HCT116 (cell line): ENCODE measurements at regions not wholly inside any gene's neighbourhood (a gene's known extent, or its start where the extent isn't known, plus 50 kb on each side); places are given as distances from the start of the nearest gene placed in this dataset.
"Not testable (repeated sequence)": the region's sequence is repeated elsewhere in the genome, so short reads cannot be mapped to it uniquely, and the experiment has no call there.

Experiments used
- ATAC-seq: fragments of 200-7000 bp; cut with Tn5 transposase; 2 replicates; pipeline ENCODE4 v1.9.1; 2020; ENCODE audit warnings: mild to moderate bottlenecking, moderate library complexity
- BruUV-seq: library from RNA; stranded (reverse); fragments of 400-500 nt; replicated peaks from 2 replicates; lab custom pipeline; 2021; lab: Mats Ljungman, UMichigan
- CTCF ChIA-PET: fragments of 300-600 bp; sonication (Branson Sonifier 250); formaldehyde crosslinking; loops from one replicate; lab custom pipeline; 2021; ENCODE audit warnings: antibody characterized with exemption; lab: Charles Lee
- POLR2A ChIA-PET: fragments of 300-600, 350-600 bp; sonication (Branson Sonifier 250); formaldehyde crosslinking; loops from one replicate; lab custom pipeline; 2021; ENCODE audit warnings: antibody characterized with exemption; lab: Charles Lee
- RAD21 ChIA-PET, 2 experiments: fragments of 300-600 bp; sonication (Branson Sonifier 250); formaldehyde crosslinking; loops; one replicate each; lab custom pipeline; 2023; ENCODE audit warnings: low total read pairs in 2 of 2; ENCODE audit not compliant: uncharacterized antibody in 2 of 2, unreplicated experiment in 2 of 2, low non-redundant PET in 1 of 2; lab: Charles Lee
- DNase-seq: peaks from one replicate; pipeline ENCODE4 v3.0.0-alpha.2; 2010; ENCODE audit warnings: low read depth, low spot score
- H2AFZ ChIP-seq: fragments of 200-600 bp; shearing (Covaris generic), sonication (generic); 2 replicates; pipeline ENCODE4 v1.6.1; 2017; ENCODE audit warnings: low read depth, mixed run types, mixed read lengths, antibody characterized with exemption, low read length; ENCODE audit not compliant: poor library complexity, severe bottlenecking
- H3K27ac ChIP-seq: 2 replicates; pipeline ENCODE4 v1.5.1; 2012; ENCODE audit warnings: low read depth, low read length
- H3K27me3 ChIP-seq: fragments of 200-600 bp; sonication (generic); 2 replicates; pipeline ENCODE4 v1.6.1; 2016; ENCODE audit warnings: mixed run types, low read length, mixed read lengths; ENCODE audit not compliant: insufficient read depth
- H3K36me3 ChIP-seq, 2 experiments: fragments of 200-500 bp in 1 of 2; fragments of 200-600 bp in 1 of 2; sonication (Bioruptor generic) in 1 of 2; sonication (generic) in 1 of 2; 2 replicates each; pipeline versions ENCODE4 v1.5.1 to v1.6.1; 2014 to 2016; ENCODE audit warnings: low read length in 2 of 2, inconsistent platforms in 1 of 2, mixed read lengths in 1 of 2, mixed run types in 1 of 2; ENCODE audit not compliant: insufficient read depth in 2 of 2, control insufficient read depth in 1 of 2
- H3K4me1 ChIP-seq, 2 experiments: fragments of 200-600 bp in 1 of 2; sonication (generic) in 1 of 2; 2 replicates each; pipeline versions ENCODE4 v1.5.1 to v1.6.1; 2012 to 2017; ENCODE audit warnings: low read length in 2 of 2, inconsistent platforms in 1 of 2, mild to moderate bottlenecking in 1 of 2, mixed read lengths in 1 of 2, mixed run types in 1 of 2, moderate library complexity in 1 of 2; ENCODE audit not compliant: insufficient read depth in 2 of 2, control insufficient read depth in 1 of 2
- H3K4me2 ChIP-seq: fragments of 200-600 bp; sonication (generic); 2 replicates; pipeline ENCODE4 v1.6.1; 2017; ENCODE audit warnings: mixed run types, low read length, mixed read lengths
- H3K4me3 ChIP-seq, 2 experiments: fragments of 200-600 bp in 1 of 2; sonication (generic) in 1 of 2; replicated peaks in 1 of 2; 2 replicates each; pipeline ENCODE4 v1.5.1; 2011 to 2016; ENCODE audit warnings: low read length in 2 of 2, control low read depth in 1 of 2, low read depth in 1 of 2, mild to moderate bottlenecking in 1 of 2, mixed read lengths in 1 of 2, mixed run types in 1 of 2
- H3K79me2 ChIP-seq: fragments of 200-600 bp; sonication (generic); 2 replicates; pipeline ENCODE4 v1.6.1; 2017; ENCODE audit warnings: mild to moderate bottlenecking, mixed run types, low read length, moderate library complexity, mixed read lengths; ENCODE audit not compliant: insufficient read depth
- H3K9ac ChIP-seq: fragments of 200-600 bp; sonication (generic); 2 replicates; pipeline ENCODE4 v1.6.1; 2016; ENCODE audit warnings: low read length, mixed read lengths
- H3K9me2 ChIP-seq: fragments of 200-600 bp; sonication (generic), shearing (Covaris generic); 2 replicates; pipeline ENCODE4 v1.6.1; 2017; ENCODE audit warnings: mixed run types, mild to moderate bottlenecking, moderate library complexity; ENCODE audit not compliant: insufficient read depth
- H3K9me3 ChIP-seq, 2 experiments: fragments of 200-500 bp in 1 of 2; fragments of 200-600 bp in 1 of 2; sonication (Bioruptor generic) in 1 of 2; sonication (generic) in 1 of 2; 2 replicates each; pipeline ENCODE4 v1.6.1; 2014 to 2017; ENCODE audit warnings: low read length in 2 of 2, mixed read lengths in 2 of 2, inconsistent platforms in 1 of 2, low read depth in 1 of 2, mild to moderate bottlenecking in 1 of 2, mixed run types in 1 of 2, moderate library complexity in 1 of 2; ENCODE audit not compliant: control insufficient read depth in 1 of 2, insufficient read depth in 1 of 2
- H4K20me1 ChIP-seq: fragments of 200-600 bp; sonication (generic), shearing (Covaris generic); 2 replicates; pipeline ENCODE4 v1.6.1; 2017; ENCODE audit warnings: mixed run types, mild to moderate bottlenecking, moderate library complexity; ENCODE audit not compliant: insufficient read depth
- CBX3 ChIP-seq: IDR thresholded peaks from 2 replicates; pipeline ENCODE4 v1.6.1; 2012; ENCODE audit warnings: low read depth
- CEBPB ChIP-seq: IDR thresholded peaks from 2 replicates; pipeline ENCODE4 v1.6.1; 2012; ENCODE audit warnings: low read depth
- EGR1 ChIP-seq: IDR thresholded peaks from 2 replicates; pipeline ENCODE4 v1.6.1; 2012; ENCODE audit warnings: low read depth
- ELF1 ChIP-seq: IDR thresholded peaks from 2 replicates; pipeline ENCODE4 v1.6.1; 2012; ENCODE audit warnings: low read depth, borderline replicate concordance
- EZH2 ChIP-seq: fragments of 200-600 bp; sonication (generic); IDR thresholded peaks from 2 replicates; pipeline ENCODE4 v1.6.1; 2017; ENCODE audit warnings: antibody characterized with exemption, mixed run types
- FOSL1 ChIP-seq: IDR thresholded peaks from 2 replicates; pipeline ENCODE4 v1.6.1; 2012; ENCODE audit warnings: low read depth
- POLR2AphosphoS5 ChIP-seq: IDR thresholded peaks from 2 replicates; pipeline ENCODE4 v1.6.1; 2011; ENCODE audit warnings: mild to moderate bottlenecking, low read depth, low read length, moderate library complexity
- RAD21 ChIP-seq: IDR thresholded peaks from 2 replicates; pipeline ENCODE4 v1.6.1; 2012; ENCODE audit warnings: low read depth, mild to moderate bottlenecking
- SIN3A ChIP-seq: IDR thresholded peaks from 2 replicates; pipeline ENCODE4 v1.6.1; 2012; ENCODE audit warnings: low read depth
- SP1 ChIP-seq: IDR thresholded peaks from 2 replicates; pipeline ENCODE4 v1.6.1; 2012; ENCODE audit warnings: low read depth
- SRF ChIP-seq: IDR thresholded peaks from 2 replicates; pipeline ENCODE4 v1.6.1; 2012; ENCODE audit warnings: low read depth
- TCF7L2 ChIP-seq: IDR thresholded peaks from 2 replicates; pipeline ENCODE4 v1.7.0; 2011; ENCODE audit warnings: borderline replicate concordance, inconsistent platforms; ENCODE audit not compliant: insufficient read depth, insufficient read length; ENCODE audit errors: extremely low read depth
- YY1 ChIP-seq: IDR thresholded peaks from 2 replicates; pipeline ENCODE4 v1.6.1; 2011; ENCODE audit warnings: low read length, low read depth, moderate library complexity, mild to moderate bottlenecking; ENCODE audit not compliant: insufficient replicate concordance; ENCODE audit errors: extremely low read depth
- ZNF274 ChIP-seq: fragments of 200-500 bp; sonication (Bioruptor generic); IDR thresholded peaks from 2 replicates; pipeline ENCODE4 v1.6.1; 2014; ENCODE audit warnings: mild to moderate bottlenecking, low read depth, low read length, inconsistent platforms
- intact Hi-C: fragments of 100-400 bp; cut with micrococcal nuclease; formaldehyde crosslinking; loops from 2 replicates; pipeline ENCODE4 v1.10.0; 2022
- TF ChIP-seq, protein P1 (sequence below): IDR thresholded peaks from 2 replicates; pipeline ENCODE4 v1.6.1; 2012; ENCODE audit warnings: low read depth
- TF ChIP-seq, protein P2 (sequence below): IDR thresholded peaks from 2 replicates; pipeline ENCODE4 v1.6.1; 2011; ENCODE audit warnings: mild to moderate bottlenecking, low read length, moderate library complexity; ENCODE audit not compliant: insufficient replicate concordance; ENCODE audit errors: extremely low read depth
- TF ChIP-seq, protein P3 (sequence below): IDR thresholded peaks from 2 replicates; pipeline ENCODE4 v1.6.1; 2012

DNA sequence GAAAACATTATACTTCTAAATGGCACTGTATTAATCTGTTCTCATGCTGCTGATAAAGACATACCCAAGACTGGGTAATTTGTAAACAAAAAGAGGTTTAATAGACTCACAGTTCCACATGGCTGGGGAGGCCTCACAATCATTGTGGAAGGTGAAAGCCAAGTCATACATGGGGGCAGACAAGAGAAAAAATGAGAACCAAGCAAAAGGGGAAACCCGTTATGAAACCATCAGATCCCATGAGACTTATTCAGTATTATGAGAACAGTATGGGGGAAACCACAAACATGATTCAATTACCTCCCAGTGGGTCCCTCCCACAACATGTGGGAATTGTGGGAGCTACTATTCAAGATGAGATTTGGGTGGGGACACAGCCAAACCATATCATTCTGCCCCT is 408.3 kb downstream of the BMP2 start:
- H3K9me3 ChIP-seq, H3K9ac ChIP-seq, ATAC-seq, H3K36me3 ChIP-seq, POLR2A ChIA-PET, BruUV-seq, H3K4me3 ChIP-seq, H3K4me1 ChIP-seq, H2AFZ ChIP-seq, H4K20me1 ChIP-seq, H3K27me3 ChIP-seq, intact Hi-C loops, RAD21 ChIA-PET, H3K79me2 ChIP-seq, H3K9me2 ChIP-seq, CTCF ChIA-PET, H3K27ac ChIP-seq, DNase-seq, H3K4me2 ChIP-seq: not testable (repeated sequence)

DNA sequence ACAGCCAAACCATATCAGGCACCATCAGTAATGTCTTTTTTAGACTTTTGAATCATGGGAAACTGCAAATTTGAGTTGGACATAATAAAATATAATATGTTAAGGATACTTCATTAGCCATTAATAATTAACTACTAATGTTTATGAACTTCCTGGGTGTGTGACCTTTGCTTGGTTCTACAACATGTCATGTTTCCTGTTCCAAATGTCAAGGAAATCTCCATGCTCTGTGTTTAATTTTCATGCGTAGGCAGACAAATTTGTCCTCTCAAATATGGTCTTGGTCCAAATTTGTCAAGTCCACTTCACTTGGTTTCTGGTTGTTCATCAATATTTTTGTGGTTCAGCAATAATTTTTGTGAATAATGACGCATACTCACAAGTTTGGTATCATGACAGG is 410.5 kb downstream of the BMP2 start:
- Histone ChIP-seq H3K4me3 (no peak overlapping the region), H3K79me2 (no peaks in the 10 kb centered on the region), H3K4me1 (no peaks in the 10 kb centered on the region), H3K9ac (no peak overlapping the region), H3K9me2 (no peaks in the 10 kb centered on the region), H3K4me2 (no peak overlapping the region), H2AFZ (no peak overlapping the region), H4K20me1 (no peaks in the 10 kb centered on the region), H3K9me3 (peaks cover 0 to 5% of the 10 kb centered on the region in 2 experiments; a peak in 1 of 4 replicates), H3K27me3 (no peaks in the 10 kb centered on the region), H3K36me3 (no peaks in the 10 kb centered on the region), H3K27ac (no peak overlapping the region)
- POLR2A ChIA-PET = no interaction called here
- RAD21 ChIA-PET = no interaction called here
- CTCF ChIA-PET = no interaction called here
- ATAC-seq (no peak), DNase-seq (no peak)
- intact Hi-C loops = no loop called here
- BruUV-seq = no TSS peak
- no peak for TF ChIP-seq YY1
- no peak for TF ChIP-seq CBX3
- no peak for TF ChIP-seq ELF1
- TF ChIP-seq, protein P1, sequence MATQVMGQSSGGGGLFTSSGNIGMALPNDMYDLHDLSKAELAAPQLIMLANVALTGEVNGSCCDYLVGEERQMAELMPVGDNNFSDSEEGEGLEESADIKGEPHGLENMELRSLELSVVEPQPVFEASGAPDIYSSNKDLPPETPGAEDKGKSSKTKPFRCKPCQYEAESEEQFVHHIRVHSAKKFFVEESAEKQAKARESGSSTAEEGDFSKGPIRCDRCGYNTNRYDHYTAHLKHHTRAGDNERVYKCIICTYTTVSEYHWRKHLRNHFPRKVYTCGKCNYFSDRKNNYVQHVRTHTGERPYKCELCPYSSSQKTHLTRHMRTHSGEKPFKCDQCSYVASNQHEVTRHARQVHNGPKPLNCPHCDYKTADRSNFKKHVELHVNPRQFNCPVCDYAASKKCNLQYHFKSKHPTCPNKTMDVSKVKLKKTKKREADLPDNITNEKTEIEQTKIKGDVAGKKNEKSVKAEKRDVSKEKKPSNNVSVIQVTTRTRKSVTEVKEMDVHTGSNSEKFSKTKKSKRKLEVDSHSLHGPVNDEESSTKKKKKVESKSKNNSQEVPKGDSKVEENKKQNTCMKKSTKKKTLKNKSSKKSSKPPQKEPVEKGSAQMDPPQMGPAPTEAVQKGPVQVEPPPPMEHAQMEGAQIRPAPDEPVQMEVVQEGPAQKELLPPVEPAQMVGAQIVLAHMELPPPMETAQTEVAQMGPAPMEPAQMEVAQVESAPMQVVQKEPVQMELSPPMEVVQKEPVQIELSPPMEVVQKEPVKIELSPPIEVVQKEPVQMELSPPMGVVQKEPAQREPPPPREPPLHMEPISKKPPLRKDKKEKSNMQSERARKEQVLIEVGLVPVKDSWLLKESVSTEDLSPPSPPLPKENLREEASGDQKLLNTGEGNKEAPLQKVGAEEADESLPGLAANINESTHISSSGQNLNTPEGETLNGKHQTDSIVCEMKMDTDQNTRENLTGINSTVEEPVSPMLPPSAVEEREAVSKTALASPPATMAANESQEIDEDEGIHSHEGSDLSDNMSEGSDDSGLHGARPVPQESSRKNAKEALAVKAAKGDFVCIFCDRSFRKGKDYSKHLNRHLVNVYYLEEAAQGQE = no peak
- TF ChIP-seq SIN3A = no peak
- TF ChIP-seq, protein P2, sequence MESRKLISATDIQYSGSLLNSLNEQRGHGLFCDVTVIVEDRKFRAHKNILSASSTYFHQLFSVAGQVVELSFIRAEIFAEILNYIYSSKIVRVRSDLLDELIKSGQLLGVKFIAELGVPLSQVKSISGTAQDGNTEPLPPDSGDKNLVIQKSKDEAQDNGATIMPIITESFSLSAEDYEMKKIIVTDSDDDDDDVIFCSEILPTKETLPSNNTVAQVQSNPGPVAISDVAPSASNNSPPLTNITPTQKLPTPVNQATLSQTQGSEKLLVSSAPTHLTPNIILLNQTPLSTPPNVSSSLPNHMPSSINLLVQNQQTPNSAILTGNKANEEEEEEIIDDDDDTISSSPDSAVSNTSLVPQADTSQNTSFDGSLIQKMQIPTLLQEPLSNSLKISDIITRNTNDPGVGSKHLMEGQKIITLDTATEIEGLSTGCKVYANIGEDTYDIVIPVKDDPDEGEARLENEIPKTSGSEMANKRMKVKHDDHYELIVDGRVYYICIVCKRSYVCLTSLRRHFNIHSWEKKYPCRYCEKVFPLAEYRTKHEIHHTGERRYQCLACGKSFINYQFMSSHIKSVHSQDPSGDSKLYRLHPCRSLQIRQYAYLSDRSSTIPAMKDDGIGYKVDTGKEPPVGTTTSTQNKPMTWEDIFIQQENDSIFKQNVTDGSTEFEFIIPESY = no peak
- no peak for TF ChIP-seq SP1
- no peak for TF ChIP-seq SRF
- no peak for TF ChIP-seq EGR1
- TF ChIP-seq TCF7L2 = no peak
- TF ChIP-seq RAD21 = no peak
- no peak for TF ChIP-seq CEBPB
- TF ChIP-seq POLR2AphosphoS5 = no peak
- TF ChIP-seq ZNF274 = no peak
- no peak for TF ChIP-seq EZH2
- TF ChIP-seq, protein P3, sequence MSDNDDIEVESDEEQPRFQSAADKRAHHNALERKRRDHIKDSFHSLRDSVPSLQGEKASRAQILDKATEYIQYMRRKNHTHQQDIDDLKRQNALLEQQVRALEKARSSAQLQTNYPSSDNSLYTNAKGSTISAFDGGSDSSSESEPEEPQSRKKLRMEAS = no peak
- no peak for TF ChIP-seq FOSL1
